HCT116 (cell line): ENCODE measurements at regions not wholly inside any gene's neighbourhood (a gene's known extent, or its start where the extent isn't known, plus 50 kb on each side); places are given as distances from the start of the nearest gene placed in this dataset.

Experiments used
- ATAC-seq: fragments of 200-7000 bp; cut with Tn5 transposase; 2 replicates; pipeline ENCODE4 v1.9.1; 2020; ENCODE audit warnings: mild to moderate bottlenecking, moderate library complexity
- BruUV-seq: library from RNA; stranded (reverse); fragments of 400-500 nt; replicated peaks from 2 replicates; lab custom pipeline; 2021; lab: Mats Ljungman, UMichigan
- CTCF ChIA-PET: fragments of 300-600 bp; sonication (Branson Sonifier 250); formaldehyde crosslinking; loops from one replicate; lab custom pipeline; 2021; ENCODE audit warnings: antibody characterized with exemption; lab: Charles Lee
- POLR2A ChIA-PET: fragments of 300-600, 350-600 bp; sonication (Branson Sonifier 250); formaldehyde crosslinking; loops from one replicate; lab custom pipeline; 2021; ENCODE audit warnings: antibody characterized with exemption; lab: Charles Lee
- RAD21 ChIA-PET, 2 experiments: fragments of 300-600 bp; sonication (Branson Sonifier 250); formaldehyde crosslinking; loops; one replicate each; lab custom pipeline; 2023; ENCODE audit warnings: low total read pairs in 2 of 2; ENCODE audit not compliant: uncharacterized antibody in 2 of 2, unreplicated experiment in 2 of 2, low non-redundant PET in 1 of 2; lab: Charles Lee
- DNase-seq: peaks from one replicate; pipeline ENCODE4 v3.0.0-alpha.2; 2010; ENCODE audit warnings: low read depth, low spot score
- H2AFZ ChIP-seq: fragments of 200-600 bp; shearing (Covaris generic), sonication (generic); 2 replicates; pipeline ENCODE4 v1.6.1; 2017; ENCODE audit warnings: low read depth, mixed run types, mixed read lengths, antibody characterized with exemption, low read length; ENCODE audit not compliant: poor library complexity, severe bottlenecking
- H3K27ac ChIP-seq: 2 replicates; pipeline ENCODE4 v1.5.1; 2012; ENCODE audit warnings: low read depth, low read length
- H3K27me3 ChIP-seq: fragments of 200-600 bp; sonication (generic); 2 replicates; pipeline ENCODE4 v1.6.1; 2016; ENCODE audit warnings: mixed run types, low read length, mixed read lengths; ENCODE audit not compliant: insufficient read depth
- H3K36me3 ChIP-seq, 2 experiments: fragments of 200-500 bp in 1 of 2; fragments of 200-600 bp in 1 of 2; sonication (Bioruptor generic) in 1 of 2; sonication (generic) in 1 of 2; 2 replicates each; pipeline versions ENCODE4 v1.5.1 to v1.6.1; 2014 to 2016; ENCODE audit warnings: low read length in 2 of 2, inconsistent platforms in 1 of 2, mixed read lengths in 1 of 2, mixed run types in 1 of 2; ENCODE audit not compliant: insufficient read depth in 2 of 2, control insufficient read depth in 1 of 2
- H3K4me1 ChIP-seq, 2 experiments: fragments of 200-600 bp in 1 of 2; sonication (generic) in 1 of 2; 2 replicates each; pipeline versions ENCODE4 v1.5.1 to v1.6.1; 2012 to 2017; ENCODE audit warnings: low read length in 2 of 2, inconsistent platforms in 1 of 2, mild to moderate bottlenecking in 1 of 2, mixed read lengths in 1 of 2, mixed run types in 1 of 2, moderate library complexity in 1 of 2; ENCODE audit not compliant: insufficient read depth in 2 of 2, control insufficient read depth in 1 of 2
- H3K4me2 ChIP-seq: fragments of 200-600 bp; sonication (generic); 2 replicates; pipeline ENCODE4 v1.6.1; 2017; ENCODE audit warnings: mixed run types, low read length, mixed read lengths
- H3K4me3 ChIP-seq, 2 experiments: fragments of 200-600 bp in 1 of 2; sonication (generic) in 1 of 2; replicated peaks in 1 of 2; 2 replicates each; pipeline ENCODE4 v1.5.1; 2011 to 2016; ENCODE audit warnings: low read length in 2 of 2, control low read depth in 1 of 2, low read depth in 1 of 2, mild to moderate bottlenecking in 1 of 2, mixed read lengths in 1 of 2, mixed run types in 1 of 2
- H3K79me2 ChIP-seq: fragments of 200-600 bp; sonication (generic); 2 replicates; pipeline ENCODE4 v1.6.1; 2017; ENCODE audit warnings: mild to moderate bottlenecking, mixed run types, low read length, moderate library complexity, mixed read lengths; ENCODE audit not compliant: insufficient read depth
- H3K9ac ChIP-seq: fragments of 200-600 bp; sonication (generic); 2 replicates; pipeline ENCODE4 v1.6.1; 2016; ENCODE audit warnings: low read length, mixed read lengths
- H3K9me2 ChIP-seq: fragments of 200-600 bp; sonication (generic), shearing (Covaris generic); 2 replicates; pipeline ENCODE4 v1.6.1; 2017; ENCODE audit warnings: mixed run types, mild to moderate bottlenecking, moderate library complexity; ENCODE audit not compliant: insufficient read depth
- H3K9me3 ChIP-seq, 2 experiments: fragments of 200-500 bp in 1 of 2; fragments of 200-600 bp in 1 of 2; sonication (Bioruptor generic) in 1 of 2; sonication (generic) in 1 of 2; 2 replicates each; pipeline ENCODE4 v1.6.1; 2014 to 2017; ENCODE audit warnings: low read length in 2 of 2, mixed read lengths in 2 of 2, inconsistent platforms in 1 of 2, low read depth in 1 of 2, mild to moderate bottlenecking in 1 of 2, mixed run types in 1 of 2, moderate library complexity in 1 of 2; ENCODE audit not compliant: control insufficient read depth in 1 of 2, insufficient read depth in 1 of 2
- H4K20me1 ChIP-seq: fragments of 200-600 bp; sonication (generic), shearing (Covaris generic); 2 replicates; pipeline ENCODE4 v1.6.1; 2017; ENCODE audit warnings: mixed run types, mild to moderate bottlenecking, moderate library complexity; ENCODE audit not compliant: insufficient read depth
- CEBPB ChIP-seq: IDR thresholded peaks from 2 replicates; pipeline ENCODE4 v1.6.1; 2012; ENCODE audit warnings: low read depth
- CTCF ChIP-seq, 3 experiments: fragments of 200-600 bp in 1 of 3; sonication (generic) in 1 of 3; IDR thresholded peaks in 2 of 3; conservative IDR thresholded peaks in 1 of 3; 2 replicates each; pipeline ENCODE4 v1.5.1; 2012 to 2017; ENCODE audit warnings: low read depth in 2 of 3, low read length in 2 of 3, antibody characterized with exemption in 1 of 3, borderline replicate concordance in 1 of 3, control low read depth in 1 of 3, mild to moderate bottlenecking in 1 of 3, mixed read lengths in 1 of 3, mixed run types in 1 of 3, moderate library complexity in 1 of 3; ENCODE audit not compliant: insufficient read depth in 1 of 3
- EZH2 ChIP-seq: fragments of 200-600 bp; sonication (generic); IDR thresholded peaks from 2 replicates; pipeline ENCODE4 v1.6.1; 2017; ENCODE audit warnings: antibody characterized with exemption, mixed run types
- EZH2phosphoT487 ChIP-seq: fragments of 200-600 bp; IDR thresholded peaks from 2 replicates; pipeline ENCODE4 v1.6.1; 2018; ENCODE audit warnings: antibody characterized with exemption, borderline replicate concordance
- FOSL1 ChIP-seq: IDR thresholded peaks from 2 replicates; pipeline ENCODE4 v1.6.1; 2012; ENCODE audit warnings: low read depth
- MAX ChIP-seq: IDR thresholded peaks from 2 replicates; pipeline ENCODE4 v1.6.1; 2012
- POLR2AphosphoS5 ChIP-seq: IDR thresholded peaks from 2 replicates; pipeline ENCODE4 v1.6.1; 2011; ENCODE audit warnings: mild to moderate bottlenecking, low read depth, low read length, moderate library complexity
- RAD21 ChIP-seq: IDR thresholded peaks from 2 replicates; pipeline ENCODE4 v1.6.1; 2012; ENCODE audit warnings: low read depth, mild to moderate bottlenecking
- REST ChIP-seq: IDR thresholded peaks from 2 replicates; pipeline ENCODE4 v1.6.1; 2012; ENCODE audit warnings: low read depth
- SIN3A ChIP-seq: IDR thresholded peaks from 2 replicates; pipeline ENCODE4 v1.6.1; 2012; ENCODE audit warnings: low read depth
- SP1 ChIP-seq: IDR thresholded peaks from 2 replicates; pipeline ENCODE4 v1.6.1; 2012; ENCODE audit warnings: low read depth
- SRF ChIP-seq: IDR thresholded peaks from 2 replicates; pipeline ENCODE4 v1.6.1; 2012; ENCODE audit warnings: low read depth
- YY1 ChIP-seq: IDR thresholded peaks from 2 replicates; pipeline ENCODE4 v1.6.1; 2011; ENCODE audit warnings: low read length, low read depth, moderate library complexity, mild to moderate bottlenecking; ENCODE audit not compliant: insufficient replicate concordance; ENCODE audit errors: extremely low read depth
- ZFX ChIP-seq: fragments of 450-650 bp; IDR thresholded peaks from 2 replicates; pipeline ENCODE4 v1.6.1; 2017
- ZNF274 ChIP-seq: fragments of 200-500 bp; sonication (Bioruptor generic); IDR thresholded peaks from 2 replicates; pipeline ENCODE4 v1.6.1; 2014; ENCODE audit warnings: mild to moderate bottlenecking, low read depth, low read length, inconsistent platforms
- intact Hi-C: fragments of 100-400 bp; cut with micrococcal nuclease; formaldehyde crosslinking; loops from 2 replicates; pipeline ENCODE4 v1.10.0; 2022

GRCh38 chr14:27566843-27567382 is 969.1 kb upstream of the NOVA1 start:
- H3K27ac ChIP-seq, result no peak overlapping the region
- no peak overlapping the region for H3K4me3 ChIP-seq
- no peak overlapping the region for H2AFZ ChIP-seq
- no peak for ATAC-seq
- no peak overlapping the region for H3K9ac ChIP-seq
- ChIA-PET RAD21 (no interaction called here), CTCF (no interaction called here), POLR2A (no interaction called here)
- H3K27me3 ChIP-seq, result no peaks in the 10 kb centered on the region
- no peaks in the 10 kb centered on the region for H3K4me1 ChIP-seq
- no peak for DNase-seq
- no peaks in the 10 kb centered on the region for H3K9me2 ChIP-seq
- no peaks in the 10 kb centered on the region for H4K20me1 ChIP-seq
- intact Hi-C loops, result no loop called here
- H3K79me2 ChIP-seq, result no peaks in the 10 kb centered on the region
- TF ChIP-seq RAD21, result no peak
- no peak for TF ChIP-seq REST
- no peak for TF ChIP-seq YY1
- TF ChIP-seq SRF, result no peak
- no peak for TF ChIP-seq SIN3A
- no peak for TF ChIP-seq CTCF (IDR thresholded peaks at IDR 0.05 in 2 of 3, conservative IDR thresholded peaks at IDR 0.05 in 1 of 3; ENCODE audit: borderline replicate concordance in 1 of 3, insufficient read depth in 1 of 3, low read depth in 2 of 3, low read length in 2 of 3)
- TF ChIP-seq POLR2AphosphoS5, result no peak
- TF ChIP-seq ZNF274, result no peak
- no peak for TF ChIP-seq ZFX
- no peak for TF ChIP-seq EZH2phosphoT487
- TF ChIP-seq CEBPB, result no peak
- no peak for TF ChIP-seq MAX
- TF ChIP-seq FOSL1, result no peak
- no peak for TF ChIP-seq SP1
- no peak for TF ChIP-seq EZH2
- peaks cover 13 to 14% of the 10 kb centered on the region in 2 experiments; a peak in 3 of 4 replicates for H3K9me3 ChIP-seq
- H3K36me3 ChIP-seq, result no peaks in the 10 kb centered on the region
- H3K4me2 ChIP-seq, result no peak overlapping the region
- no TSS peak for BruUV-seq
